H1 (cell line): ENCODE measurements at regions not wholly inside any gene's neighbourhood (a gene's known extent, or its start where the extent isn't known, plus 50 kb on each side); places are given as distances from the start of the nearest gene placed in this dataset.

Source experiments
- ATF2 ChIP-seq: IDR thresholded peaks from 2 replicates; pipeline ENCODE4 v1.6.1; 2012; ENCODE audit warnings: low read length, inconsistent platforms
- CEBPB ChIP-seq: IDR thresholded peaks from 2 replicates; pipeline ENCODE4 v1.6.1; 2012; ENCODE audit warnings: low read depth, low read length
- CHD2 ChIP-seq: IDR thresholded peaks from 2 replicates; pipeline ENCODE4 v1.6.1; 2012; ENCODE audit warnings: low read length, improper control_type of control experiment
- CTCF ChIP-seq, 3 experiments: IDR thresholded peaks; 1 replicate in 2 of 3; 2 replicates in 1 of 3; pipeline versions ENCODE4 v1.5.1 to v1.6.1; 2011; ENCODE audit warnings: low read length in 3 of 3, mild to moderate bottlenecking in 3 of 3, inconsistent platforms in 2 of 3, low read depth in 1 of 3, moderate library complexity in 1 of 3; ENCODE audit not compliant: insufficient read depth in 1 of 3; ENCODE audit errors: control extremely low read depth in 1 of 3
- EP300 ChIP-seq, 2 experiments: IDR thresholded peaks; 1 replicate in 1 of 2; 2 replicates in 1 of 2; pipeline ENCODE4 v1.6.1; 2011 to 2012; ENCODE audit warnings: low read depth in 2 of 2, low read length in 2 of 2, mild to moderate bottlenecking in 2 of 2, borderline replicate concordance in 1 of 2, inconsistent platforms in 1 of 2, moderate library complexity in 1 of 2
- FOSL1 ChIP-seq: IDR thresholded peaks from 2 replicates; pipeline ENCODE4 v1.6.1; 2011; ENCODE audit warnings: mild to moderate bottlenecking, low read depth, low read length, moderate library complexity; ENCODE audit not compliant: insufficient read depth
- JUND ChIP-seq: IDR thresholded peaks from 2 replicates; pipeline ENCODE4 v1.6.1; 2011; ENCODE audit warnings: mild to moderate bottlenecking, improper control_type of control experiment, low read length
- MAX ChIP-seq: IDR thresholded peaks from 2 replicates; pipeline ENCODE4 v1.6.1; 2012; ENCODE audit warnings: inconsistent platforms
- YY1 ChIP-seq: IDR thresholded peaks from 2 replicates; pipeline ENCODE4 v1.6.1; 2011; ENCODE audit warnings: low read depth, mild to moderate bottlenecking, low read length

- TF ChIP-seq CTCF (IDR thresholded peaks at IDR 0.05; ENCODE audit: control extremely low read depth in 1 of 3, insufficient read depth in 1 of 3, low read depth in 1 of 3, low read length in 3 of 3): no peak
- TF ChIP-seq ATF2: no peak
- no peak for TF ChIP-seq FOSL1
- TF ChIP-seq JUND: no peak
- TF ChIP-seq EP300 (IDR thresholded peaks at IDR 0.05; ENCODE audit: borderline replicate concordance in 1 of 2, low read depth in 2 of 2, low read length in 2 of 2): no peak
- no peak for TF ChIP-seq MAX
- TF ChIP-seq YY1: no peak
- TF ChIP-seq CHD2: no peak
- no peak for TF ChIP-seq CEBPB
These were observed 460.9 kb downstream of the RIT2 start for GRCh38 chr18:42654556-42654955.
